NB4 (cell line): ENCODE measurements at regions not wholly inside any gene's neighbourhood (a gene's known extent, or its start where the extent isn't known, plus 50 kb on each side); places are given as distances from the start of the nearest gene placed in this dataset.

Source experiments
- TF ChIP-seq, protein P1 (sequence below): IDR thresholded peaks from 2 replicates; pipeline ENCODE4 v1.6.1; 2011; ENCODE audit warnings: low read depth, low read length
- TF ChIP-seq, protein P2 (sequence below): IDR thresholded peaks from one replicate; pipeline ENCODE4 v1.5.1; 2012; ENCODE audit warnings: low read depth, low read length

DNA sequence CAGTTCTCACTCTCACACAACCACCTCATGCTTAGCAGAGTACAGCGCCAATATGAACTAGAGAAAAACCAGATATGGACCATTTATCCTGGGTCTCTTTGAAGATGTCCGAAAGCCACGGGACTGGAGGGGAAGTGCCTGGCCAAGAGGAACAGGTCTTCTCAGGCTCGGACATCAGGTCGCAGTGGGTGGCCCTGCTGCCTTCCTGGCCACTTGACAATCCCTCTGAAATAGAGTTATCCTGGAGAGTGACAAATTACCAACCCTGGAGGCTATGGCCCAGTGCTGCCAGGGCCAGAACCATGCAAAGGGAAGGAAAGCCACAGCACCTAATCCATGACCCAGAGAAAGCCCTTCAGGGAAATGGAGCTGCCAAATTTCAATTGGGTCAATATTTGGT lies 646.8 kb upstream of the NRP1 start:
- TF ChIP-seq, protein P1, sequence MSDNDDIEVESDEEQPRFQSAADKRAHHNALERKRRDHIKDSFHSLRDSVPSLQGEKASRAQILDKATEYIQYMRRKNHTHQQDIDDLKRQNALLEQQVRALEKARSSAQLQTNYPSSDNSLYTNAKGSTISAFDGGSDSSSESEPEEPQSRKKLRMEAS = no peak
- TF ChIP-seq, protein P2, sequence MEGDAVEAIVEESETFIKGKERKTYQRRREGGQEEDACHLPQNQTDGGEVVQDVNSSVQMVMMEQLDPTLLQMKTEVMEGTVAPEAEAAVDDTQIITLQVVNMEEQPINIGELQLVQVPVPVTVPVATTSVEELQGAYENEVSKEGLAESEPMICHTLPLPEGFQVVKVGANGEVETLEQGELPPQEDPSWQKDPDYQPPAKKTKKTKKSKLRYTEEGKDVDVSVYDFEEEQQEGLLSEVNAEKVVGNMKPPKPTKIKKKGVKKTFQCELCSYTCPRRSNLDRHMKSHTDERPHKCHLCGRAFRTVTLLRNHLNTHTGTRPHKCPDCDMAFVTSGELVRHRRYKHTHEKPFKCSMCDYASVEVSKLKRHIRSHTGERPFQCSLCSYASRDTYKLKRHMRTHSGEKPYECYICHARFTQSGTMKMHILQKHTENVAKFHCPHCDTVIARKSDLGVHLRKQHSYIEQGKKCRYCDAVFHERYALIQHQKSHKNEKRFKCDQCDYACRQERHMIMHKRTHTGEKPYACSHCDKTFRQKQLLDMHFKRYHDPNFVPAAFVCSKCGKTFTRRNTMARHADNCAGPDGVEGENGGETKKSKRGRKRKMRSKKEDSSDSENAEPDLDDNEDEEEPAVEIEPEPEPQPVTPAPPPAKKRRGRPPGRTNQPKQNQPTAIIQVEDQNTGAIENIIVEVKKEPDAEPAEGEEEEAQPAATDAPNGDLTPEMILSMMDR = no peak
